ENCODE measurements at regions not wholly inside any gene's neighbourhood (a gene's known extent, or its start where the extent isn't known, plus 50 kb on each side); places are given as distances from the start of the nearest gene placed in this dataset.

DNA sequence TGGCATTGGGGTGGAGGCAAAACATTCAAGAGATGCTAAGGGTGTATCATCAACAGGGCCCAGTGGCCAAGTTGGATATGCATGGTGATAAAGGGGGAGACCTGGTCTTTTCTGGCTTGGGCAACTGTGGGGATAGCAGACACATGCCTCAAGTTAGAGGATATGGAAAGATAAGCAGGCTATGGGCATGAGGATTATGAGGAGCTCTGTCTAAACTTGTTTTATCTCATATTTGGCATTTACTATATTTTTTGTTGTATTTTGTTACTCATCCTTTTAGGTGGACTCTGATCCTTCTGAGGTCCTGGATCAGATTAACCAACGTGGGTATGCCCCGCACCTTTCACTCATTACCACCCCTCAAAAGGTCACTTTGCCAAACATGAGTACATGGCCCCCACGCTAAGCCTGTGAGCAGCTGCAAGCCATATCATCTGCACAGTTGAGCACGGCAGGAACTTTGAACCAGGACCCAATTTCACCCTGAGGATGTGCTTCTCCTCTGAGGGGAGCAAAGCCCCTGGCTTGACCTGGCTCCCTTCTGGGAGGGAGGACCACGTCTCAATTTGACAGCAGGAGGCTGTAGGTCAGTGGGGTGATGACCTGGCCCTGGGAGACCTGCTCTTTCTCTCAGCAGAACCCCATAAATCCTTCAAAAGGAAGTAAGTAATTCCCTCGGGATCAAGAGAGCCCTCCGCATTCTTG is 71.1 kb upstream of the CD180 start:
- TF ChIP-seq, protein P1, sequence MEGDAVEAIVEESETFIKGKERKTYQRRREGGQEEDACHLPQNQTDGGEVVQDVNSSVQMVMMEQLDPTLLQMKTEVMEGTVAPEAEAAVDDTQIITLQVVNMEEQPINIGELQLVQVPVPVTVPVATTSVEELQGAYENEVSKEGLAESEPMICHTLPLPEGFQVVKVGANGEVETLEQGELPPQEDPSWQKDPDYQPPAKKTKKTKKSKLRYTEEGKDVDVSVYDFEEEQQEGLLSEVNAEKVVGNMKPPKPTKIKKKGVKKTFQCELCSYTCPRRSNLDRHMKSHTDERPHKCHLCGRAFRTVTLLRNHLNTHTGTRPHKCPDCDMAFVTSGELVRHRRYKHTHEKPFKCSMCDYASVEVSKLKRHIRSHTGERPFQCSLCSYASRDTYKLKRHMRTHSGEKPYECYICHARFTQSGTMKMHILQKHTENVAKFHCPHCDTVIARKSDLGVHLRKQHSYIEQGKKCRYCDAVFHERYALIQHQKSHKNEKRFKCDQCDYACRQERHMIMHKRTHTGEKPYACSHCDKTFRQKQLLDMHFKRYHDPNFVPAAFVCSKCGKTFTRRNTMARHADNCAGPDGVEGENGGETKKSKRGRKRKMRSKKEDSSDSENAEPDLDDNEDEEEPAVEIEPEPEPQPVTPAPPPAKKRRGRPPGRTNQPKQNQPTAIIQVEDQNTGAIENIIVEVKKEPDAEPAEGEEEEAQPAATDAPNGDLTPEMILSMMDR (IDR thresholded peaks at IDR 0.05) = no peak
- no peak for TF ChIP-seq POLR2A (IDR thresholded peaks at IDR 0.05)

Measured in uterus (tissue), 2 donors.